Cardiac muscle cell (in vitro differentiated cells and primary cell): ENCODE measurements at regions not wholly inside any gene's neighbourhood (a gene's known extent, or its start where the extent isn't known, plus 50 kb on each side); places are given as distances from the start of the nearest gene placed in this dataset.
"Not testable (repeated sequence)": the region's sequence is repeated elsewhere in the genome, so short reads cannot be mapped to it uniquely, and the experiment has no call there.

ENCODE experiments used
- DNase-seq, 2 donors: peaks; one replicate each; pipeline versions ENCODE4 v3.0.0 to v3.0.0-alpha.2; 2010 to 2017; ENCODE audit warnings: low read depth in 1 of 2, low spot score in 1 of 2
- H3K27ac ChIP-seq: fragments of 200-600 bp; sonication (generic); 2 replicates; pipeline ENCODE4 v1.5.1; 2016
- H3K27me3 ChIP-seq: fragments of 200-600 bp; sonication (generic); 2 replicates; pipeline ENCODE4 v1.6.0; 2016; ENCODE audit warnings: control low read depth
- H3K36me3 ChIP-seq: fragments of 200-600 bp; sonication (generic); 2 replicates; pipeline ENCODE4 v1.5.1; 2016; ENCODE audit warnings: control low read depth
- H3K4me1 ChIP-seq: fragments of 200-600 bp; sonication (generic); 2 replicates; pipeline ENCODE4 v1.8.1; 2017; ENCODE audit warnings: low read depth, mild to moderate bottlenecking, mixed run types
- H3K4me3 ChIP-seq: fragments of 200-600 bp; sonication (generic); 2 replicates; pipeline ENCODE4 v1.5.1; 2016; ENCODE audit warnings: mild to moderate bottlenecking
- H3K9me3 ChIP-seq: fragments of 200-600 bp; sonication (generic); 2 replicates; pipeline ENCODE4 v1.5.1; 2017; ENCODE audit warnings: low read depth, mild to moderate bottlenecking, control low read depth
- CTCF ChIP-seq: IDR thresholded peaks from 2 replicates; pipeline ENCODE4 v1.5.1; 2012; ENCODE audit warnings: low read depth, mild to moderate bottlenecking, low read length

- H3K9me3 ChIP-seq = no peaks in the 10 kb centered on the region
- no peaks in the 10 kb centered on the region for H3K36me3 ChIP-seq
- no peak overlapping the region for H3K27ac ChIP-seq
- H3K4me1 ChIP-seq = peaks cover 11% of the 10 kb centered on the region
- TF ChIP-seq CTCF = no peak
- no peaks in the 10 kb centered on the region for H3K27me3 ChIP-seq
- H3K4me3 ChIP-seq = no peak overlapping the region
- DNase-seq = no peak
Measured at GRCh38 chr15:62647843-62648505, 394.6 kb upstream of the TPM1 start.

GRCh38 chr15:62648954-62649353 lies 393.6 kb upstream of the TPM1 start:
- H3K27me3 ChIP-seq = no peaks in the 10 kb centered on the region
- peak; percentile 31 for TF ChIP-seq CTCF
- DNase-seq = peak; percentile 20 to 40
- no peak overlapping the region for H3K4me3 ChIP-seq
- peaks cover 11% of the 10 kb centered on the region for H3K4me1 ChIP-seq
- no peaks in the 10 kb centered on the region for H3K36me3 ChIP-seq
- no peaks in the 10 kb centered on the region for H3K9me3 ChIP-seq
- H3K27ac ChIP-seq = no peak overlapping the region

GRCh38 chr15:62649793-62650420 lies 392.6 kb upstream of the TPM1 start:
- no peak overlapping the region for H3K4me3 ChIP-seq
- no peaks in the 10 kb centered on the region for H3K36me3 ChIP-seq
- no peaks in the 10 kb centered on the region for H3K9me3 ChIP-seq
- DNase-seq = peak; percentile 44 to 75
- no peak for TF ChIP-seq CTCF
- no peaks in the 10 kb centered on the region for H3K27me3 ChIP-seq
- H3K4me1 ChIP-seq = peaks cover 11% of the 10 kb centered on the region
- no peak overlapping the region for H3K27ac ChIP-seq

GRCh38 chr15:62653122-62653521 lies 389.4 kb upstream of the TPM1 start:
- DNase-seq = no peak

GRCh38 chr15:62656071-62656470 lies 386.5 kb upstream of the TPM1 start:
- DNase-seq = no peak
- Histone ChIP-seq H3K36me3 (no peaks in the 10 kb centered on the region), H3K27ac (no peak overlapping the region), H3K4me3 (no peak overlapping the region), H3K4me1 (peaks cover 6% of the 10 kb centered on the region), H3K27me3 (no peaks in the 10 kb centered on the region), H3K9me3 (no peaks in the 10 kb centered on the region)
- TF ChIP-seq CTCF = no peak

More at GRCh38 chr15:62653122-62653521, 389.4 kb upstream of the TPM1 start:
- Histone ChIP-seq H3K4me1 (peaks cover 11% of the 10 kb centered on the region), H3K9me3 (no peaks in the 10 kb centered on the region), H3K36me3 (no peaks in the 10 kb centered on the region), H3K27me3 (no peaks in the 10 kb centered on the region), H3K4me3 (no peak overlapping the region), H3K27ac (no peak overlapping the region)
- TF ChIP-seq CTCF = no peak

- not testable (repeated sequence) for H3K9me3 ChIP-seq, DNase-seq, H3K27ac ChIP-seq, H3K4me3 ChIP-seq, H3K36me3 ChIP-seq, H3K27me3 ChIP-seq, H3K4me1 ChIP-seq
Measured at GRCh38 chr15:62657501-62657900, 385.0 kb upstream of the TPM1 start.
